Bronchial epithelial cell (primary cell): ENCODE measurements at regions not wholly inside any gene's neighbourhood (a gene's known extent, or its start where the extent isn't known, plus 50 kb on each side); places are given as distances from the start of the nearest gene placed in this dataset.

Experiments used
- DNase-seq: peaks from one replicate; pipeline ENCODE4 v3.0.0-alpha.2; 2010; ENCODE audit warnings: low read depth
- FAIRE-seq: peaks from 2 replicates; lab custom pipeline; 2011; peaks lifted over from hg19 to GRCh38; lab: Jason Lieb, UNC
- H3K27me3 ChIP-seq: 2 replicates; pipeline ENCODE4 v1.5.1; 2011; ENCODE audit warnings: low read length; ENCODE audit not compliant: control insufficient read depth, insufficient read depth
- H3K36me3 ChIP-seq: 2 replicates; pipeline ENCODE4 v1.5.1; 2011; ENCODE audit warnings: low read length; ENCODE audit not compliant: control insufficient read depth, insufficient read depth
- H3K4me3 ChIP-seq: 2 replicates; pipeline ENCODE4 v1.5.1; 2011; ENCODE audit warnings: mild to moderate bottlenecking, low read depth, low read length, control low read depth
- CTCF ChIP-seq: IDR thresholded peaks from 2 replicates; pipeline ENCODE4 v1.5.1; 2011; ENCODE audit warnings: mild to moderate bottlenecking, moderate library complexity, low read length, control low read depth, inconsistent platforms; ENCODE audit not compliant: insufficient read depth, severe bottlenecking

DNA sequence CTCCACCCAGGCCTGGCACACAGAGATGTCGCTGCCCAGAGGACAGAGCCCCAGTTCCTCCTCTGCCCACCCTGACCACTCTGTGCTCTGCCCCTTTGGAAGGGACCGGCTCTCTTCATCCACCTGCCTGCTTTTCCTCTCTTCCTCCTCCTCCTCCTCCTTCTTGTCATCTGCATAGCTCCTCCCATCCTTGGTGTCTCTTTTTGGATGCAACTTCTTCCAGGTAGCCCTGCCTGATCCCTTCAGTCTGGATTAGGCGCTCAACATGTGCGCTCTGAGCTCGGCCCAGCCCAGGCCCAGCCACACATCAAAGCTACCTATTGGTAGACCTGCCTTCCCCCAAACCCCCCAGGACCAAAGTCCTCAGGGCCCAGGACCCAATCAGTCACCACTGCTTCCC, 52.6 kb upstream of the RXRA start:
- Histone ChIP-seq H3K4me3 (no peak overlapping the region), H3K27me3 (peaks cover 3% of the 10 kb centered on the region), H3K36me3 (no peaks in the 10 kb centered on the region)
- no peak for DNase-seq
- no peak for FAIRE-seq
- no peak for TF ChIP-seq CTCF

DNA sequence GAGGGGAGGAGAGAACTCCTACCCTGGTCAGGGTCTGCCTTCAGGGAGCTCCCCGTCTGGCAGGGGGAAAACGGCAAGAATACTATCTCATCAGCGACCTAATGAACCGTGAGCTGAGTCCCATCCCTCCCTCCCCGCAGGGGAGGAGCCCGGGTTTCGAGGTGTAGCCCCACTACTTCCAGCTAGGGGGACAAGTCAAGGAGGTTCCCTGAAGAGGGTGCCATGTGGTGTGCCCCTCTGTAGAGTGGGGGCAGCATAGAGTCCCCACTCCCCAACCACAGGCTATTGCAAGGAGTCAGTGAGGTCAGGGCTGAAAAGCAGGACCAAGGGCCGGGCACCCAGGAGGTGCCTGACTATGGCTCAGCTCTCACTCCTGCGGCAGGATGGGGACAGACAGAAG, 50.9 kb upstream of the RXRA start:
- FAIRE-seq, result no peak
- H3K27me3 ChIP-seq, result peaks cover 3% of the 10 kb centered on the region
- DNase-seq, result no peak
- no peak for TF ChIP-seq CTCF
- H3K4me3 ChIP-seq, result no peak overlapping the region
- H3K36me3 ChIP-seq, result no peaks in the 10 kb centered on the region

DNA sequence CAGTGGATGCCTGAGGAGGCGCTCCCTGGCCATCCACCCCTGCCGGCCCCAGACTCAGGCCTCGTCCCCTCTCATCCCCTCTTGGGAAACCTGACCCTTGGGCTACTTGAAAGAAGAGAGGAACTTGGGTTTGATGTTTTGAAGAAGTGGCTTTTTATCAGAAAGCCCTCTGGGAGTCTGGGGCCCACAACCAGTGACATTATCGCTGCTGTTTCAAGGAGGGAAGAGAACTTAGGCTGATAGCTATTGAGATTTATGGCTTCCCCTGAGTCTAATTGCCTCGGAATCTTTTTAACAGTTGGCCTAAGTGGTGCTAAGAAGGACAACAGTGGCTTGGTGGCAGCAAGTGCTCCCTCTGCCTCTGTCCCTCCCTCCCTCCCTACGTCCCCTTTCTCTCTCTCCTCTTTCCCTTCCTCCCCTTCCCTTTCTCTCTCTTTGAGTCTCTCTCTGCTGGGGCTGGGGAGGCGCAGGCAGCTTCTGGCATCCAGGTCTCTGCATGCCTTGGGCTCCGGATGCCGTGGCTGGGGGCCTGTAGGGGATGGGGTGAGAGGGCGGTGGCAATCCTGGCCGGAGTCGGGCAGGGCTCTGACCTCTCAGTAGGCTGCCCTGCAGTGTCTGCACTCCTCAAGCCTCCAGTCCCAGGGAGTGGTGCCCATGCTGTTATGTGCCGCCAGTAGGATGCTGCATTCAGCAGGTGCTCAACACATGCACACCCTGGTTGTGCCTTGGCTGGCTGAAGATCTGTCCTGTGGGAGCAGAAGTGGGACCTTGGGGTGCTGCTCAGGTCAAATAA, 49.6 kb upstream of the RXRA start:
- Histone ChIP-seq H3K36me3 (no peaks in the 10 kb centered on the region), H3K27me3 (peaks cover 2% of the 10 kb centered on the region), H3K4me3 (no peak overlapping the region)
- DNase-seq (no peak), FAIRE-seq (peak; percentile 43)
- no peak for TF ChIP-seq CTCF
